ENCODE measurements at regions not wholly inside any gene's neighbourhood (a gene's known extent, or its start where the extent isn't known, plus 50 kb on each side); places are given as distances from the start of the nearest gene placed in this dataset.
"Not testable (repeated sequence)": the region's sequence is repeated elsewhere in the genome, so short reads cannot be mapped to it uniquely, and the experiment has no call there.

GRCh38 chr12:9284197-9284596, 76.0 kb upstream of the PZP start:
- not testable (repeated sequence) for TF ChIP-seq POLR2AphosphoS5 (IDR thresholded peaks at IDR 0.05; ENCODE audit: low read depth); CTCF (conservative IDR thresholded peaks at IDR 0.05; ENCODE audit: low read depth in 2 of 2); REST (IDR thresholded peaks at IDR 0.05; ENCODE audit: unreplicated experiment); EZH2 (IDR thresholded peaks at IDR 0.05; ENCODE audit: low read depth, unreplicated experiment); ETS1 (IDR thresholded peaks at IDR 0.05)

Measured in GM23338 (cell line).